ENCODE measurements at regions not wholly inside any gene's neighbourhood (a gene's known extent, or its start where the extent isn't known, plus 50 kb on each side); places are given as distances from the start of the nearest gene placed in this dataset.

- Mint-ChIP-seq H3K9me3 (ENCODE audit: unreplicated experiment) (no peaks in the 10 kb centered on the region), H3K36me3 (ENCODE audit: low read depth, unreplicated experiment) (no peaks in the 10 kb centered on the region)
Observed at GRCh38 chr13:90538063-90538462, 809.4 kb upstream of the MIR17HG start.

GRCh38 chr13:90541346-90541745 is 806.1 kb upstream of the MIR17HG start:
- no peak for TF ChIP-seq CTCF (IDR thresholded peaks at IDR 0.05; ENCODE audit: unreplicated experiment)
- Mint-ChIP-seq H3K36me3 (ENCODE audit: low read depth, unreplicated experiment) (peaks cover 6% of the 10 kb centered on the region), H3K9me3 (ENCODE audit: unreplicated experiment) (peaks cover 4% of the 10 kb centered on the region), H3K27me3 (ENCODE audit: unreplicated experiment) (peaks cover 2% of the 10 kb centered on the region), H3K4me1 (ENCODE audit: unreplicated experiment) (no peaks in the 10 kb centered on the region), H3K27ac (ENCODE audit: unreplicated experiment) (no peak overlapping the region), H3K4me3 (ENCODE audit: unreplicated experiment) (no peak overlapping the region)
- DNase-seq (ENCODE audit: low spot score) = no peak

More at GRCh38 chr13:90538063-90538462, 809.4 kb upstream of the MIR17HG start:
- Mint-ChIP-seq H3K4me1 (ENCODE audit: unreplicated experiment) (no peaks in the 10 kb centered on the region), H3K27ac (ENCODE audit: unreplicated experiment) (no peak overlapping the region), H3K4me3 (ENCODE audit: unreplicated experiment) (no peak overlapping the region), H3K27me3 (ENCODE audit: unreplicated experiment) (no peaks in the 10 kb centered on the region)
- no peak for DNase-seq (ENCODE audit: low spot score)
- no peak for TF ChIP-seq CTCF (IDR thresholded peaks at IDR 0.05; ENCODE audit: unreplicated experiment)

GRCh38 chr13:90542959-90543505 is 804.5 kb upstream of the MIR17HG start:
- H3K4me3 Mint-ChIP-seq (ENCODE audit: unreplicated experiment) = no peak overlapping the region
- no peak for DNase-seq (ENCODE audit: low spot score)
- no peak for TF ChIP-seq CTCF (IDR thresholded peaks at IDR 0.05; ENCODE audit: unreplicated experiment)
- H3K4me1 Mint-ChIP-seq (ENCODE audit: unreplicated experiment) = no peaks in the 10 kb centered on the region
- peaks cover 8% of the 10 kb centered on the region for H3K9me3 Mint-ChIP-seq (ENCODE audit: unreplicated experiment)
- H3K27me3 Mint-ChIP-seq (ENCODE audit: unreplicated experiment) = peaks cover 2% of the 10 kb centered on the region
- H3K36me3 Mint-ChIP-seq (ENCODE audit: low read depth, unreplicated experiment) = peaks cover 12% of the 10 kb centered on the region
- H3K27ac Mint-ChIP-seq (ENCODE audit: unreplicated experiment) = no peak overlapping the region

GRCh38 chr13:90545070-90545840 is 802.2 kb upstream of the MIR17HG start:
- peaks cover 8% of the 10 kb centered on the region for H3K9me3 Mint-ChIP-seq (ENCODE audit: unreplicated experiment)
- no peak overlapping the region for H3K27ac Mint-ChIP-seq (ENCODE audit: unreplicated experiment)
- peaks cover 3% of the 10 kb centered on the region for H3K27me3 Mint-ChIP-seq (ENCODE audit: unreplicated experiment)
- TF ChIP-seq CTCF (IDR thresholded peaks at IDR 0.05; ENCODE audit: unreplicated experiment) = no peak
- H3K4me3 Mint-ChIP-seq (ENCODE audit: unreplicated experiment) = no peak overlapping the region
- H3K36me3 Mint-ChIP-seq (ENCODE audit: low read depth, unreplicated experiment) = peaks cover 12% of the 10 kb centered on the region
- DNase-seq (ENCODE audit: low spot score) = no peak
- no peaks in the 10 kb centered on the region for H3K4me1 Mint-ChIP-seq (ENCODE audit: unreplicated experiment)

GRCh38 chr13:90547272-90547790 is 800.2 kb upstream of the MIR17HG start:
- DNase-seq (ENCODE audit: low spot score) = no peak
- peaks cover 12% of the 10 kb centered on the region for H3K36me3 Mint-ChIP-seq (ENCODE audit: low read depth, unreplicated experiment)
- no peak overlapping the region for H3K27ac Mint-ChIP-seq (ENCODE audit: unreplicated experiment)
- H3K4me3 Mint-ChIP-seq (ENCODE audit: unreplicated experiment) = no peak overlapping the region
- H3K4me1 Mint-ChIP-seq (ENCODE audit: unreplicated experiment) = no peaks in the 10 kb centered on the region
- no peak for TF ChIP-seq CTCF (IDR thresholded peaks at IDR 0.05; ENCODE audit: unreplicated experiment)
- H3K9me3 Mint-ChIP-seq (ENCODE audit: unreplicated experiment) = peaks cover 8% of the 10 kb centered on the region
- peaks cover 3% of the 10 kb centered on the region for H3K27me3 Mint-ChIP-seq (ENCODE audit: unreplicated experiment)
